ENCODE measurements at regions not wholly inside any gene's neighbourhood (a gene's known extent, or its start where the extent isn't known, plus 50 kb on each side); places are given as distances from the start of the nearest gene placed in this dataset.

DNA sequence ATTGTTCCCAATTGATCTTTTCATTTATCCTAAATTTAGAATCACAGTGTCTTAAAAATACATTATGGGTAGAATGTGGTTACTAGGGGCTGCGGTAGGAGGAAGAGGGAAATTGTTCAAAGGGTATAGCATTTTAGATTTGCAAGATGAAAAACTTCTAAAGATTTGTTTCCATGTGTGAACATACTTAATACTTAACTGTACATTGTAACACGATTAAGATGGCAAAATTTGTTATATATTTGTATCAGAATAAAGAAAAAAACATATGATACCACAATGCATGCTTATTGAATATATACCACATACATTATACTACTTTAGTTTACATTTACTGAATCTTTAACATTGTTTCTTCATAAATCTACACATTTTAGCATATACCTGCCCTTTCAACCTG lies 677.3 kb upstream of the PCDH20 start:
- DNase-seq = no peak

DNA sequence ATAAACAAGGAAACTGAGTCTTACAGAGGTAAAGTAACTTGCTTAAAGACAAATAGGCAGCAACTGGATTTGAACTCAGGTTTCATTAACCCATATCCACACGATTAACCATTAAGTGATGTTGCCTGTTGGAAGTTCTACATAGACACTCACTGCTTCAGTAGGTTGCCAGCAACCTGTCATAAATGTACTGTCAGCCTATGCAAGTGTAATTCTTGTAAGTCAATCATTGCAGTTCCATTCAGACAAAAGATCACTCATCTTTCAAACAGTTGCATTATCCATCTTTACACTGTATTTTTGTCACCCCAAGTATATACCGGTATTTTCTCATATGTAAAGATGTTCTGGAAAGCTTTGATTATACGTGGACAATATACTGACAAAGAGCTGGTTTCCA lies 676.9 kb upstream of the PCDH20 start:
- DNase-seq = no peak

DNA sequence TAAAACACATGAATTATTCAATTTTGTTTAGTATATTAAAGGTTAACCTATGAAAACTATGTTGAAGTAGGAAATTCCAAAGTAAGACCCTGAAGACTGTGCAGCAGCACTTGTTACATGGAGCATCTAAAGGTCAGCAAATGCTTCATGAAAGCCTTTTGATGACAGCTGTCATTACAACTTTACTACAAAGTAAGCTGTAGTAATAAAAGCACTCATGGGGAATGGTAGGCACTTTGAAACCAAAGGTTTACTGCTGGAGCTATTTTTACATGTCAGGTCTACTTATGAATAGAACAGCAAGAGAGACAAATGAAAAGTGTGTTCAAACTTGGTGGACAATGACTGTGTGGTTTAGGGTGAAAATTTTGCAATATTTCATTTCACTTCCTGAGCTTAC lies 672.5 kb upstream of the PCDH20 start:
- DNase-seq = no peak

DNA sequence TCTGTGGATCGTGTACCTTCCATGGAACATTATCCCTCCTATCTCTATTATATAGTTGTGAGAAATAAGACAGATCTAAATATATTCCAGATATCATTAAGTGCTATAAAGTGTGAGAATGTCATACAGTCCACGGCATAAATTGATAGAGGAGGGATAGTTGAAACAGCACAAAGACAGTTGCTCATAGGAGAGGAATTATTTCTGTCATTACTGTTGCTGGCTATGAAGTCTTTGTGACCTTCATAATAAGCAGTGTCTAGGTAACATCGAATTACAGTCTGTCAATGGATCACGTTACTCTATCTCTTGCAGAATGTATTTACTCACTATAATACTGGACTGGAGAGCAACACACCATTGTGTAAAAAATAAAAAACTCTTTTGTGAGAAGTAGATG lies 671.5 kb upstream of the PCDH20 start:
- DNase-seq = no peak

DNA sequence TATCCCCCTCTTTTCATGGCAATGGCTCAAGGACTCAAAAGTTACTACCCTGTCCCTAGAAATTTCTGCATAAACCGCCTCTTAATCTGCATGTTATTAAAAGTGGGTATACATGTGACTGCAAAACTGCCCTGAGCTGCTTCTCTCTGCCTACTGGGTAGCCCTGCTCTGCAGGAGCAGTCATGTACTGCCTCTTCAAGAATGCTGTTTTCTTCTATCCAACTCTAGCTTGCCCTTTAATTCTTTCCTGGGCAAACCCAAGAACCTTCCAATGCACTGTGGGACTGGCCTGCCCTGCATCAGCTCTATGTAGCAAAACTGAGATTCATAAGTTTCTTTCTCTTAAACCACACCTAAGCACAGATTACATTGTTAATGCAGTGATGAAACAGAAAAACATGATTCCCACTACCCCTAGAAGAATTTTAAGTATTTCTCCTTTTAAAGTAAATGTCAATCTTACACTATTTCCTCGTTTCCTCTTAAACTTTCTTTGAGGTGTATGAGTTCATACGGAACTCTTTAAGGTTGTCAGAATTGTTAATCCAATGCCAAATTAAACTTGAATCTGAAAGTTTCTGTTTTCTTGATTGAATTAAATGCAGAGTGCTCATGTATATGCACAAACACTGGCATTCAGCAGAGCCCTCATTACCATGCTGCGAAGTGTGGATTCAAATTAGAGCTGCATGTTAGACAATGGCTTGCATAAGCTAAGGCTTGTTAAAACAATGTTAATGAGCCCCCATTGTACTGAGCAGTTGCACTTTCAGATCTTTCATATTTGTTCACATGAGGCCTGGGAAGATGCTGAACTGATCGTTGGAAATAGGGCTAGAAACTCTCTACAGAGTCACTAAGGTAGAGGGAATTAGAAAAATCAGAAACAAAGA lies 669.9 kb upstream of the PCDH20 start:
- DNase-seq = no peak

DNA sequence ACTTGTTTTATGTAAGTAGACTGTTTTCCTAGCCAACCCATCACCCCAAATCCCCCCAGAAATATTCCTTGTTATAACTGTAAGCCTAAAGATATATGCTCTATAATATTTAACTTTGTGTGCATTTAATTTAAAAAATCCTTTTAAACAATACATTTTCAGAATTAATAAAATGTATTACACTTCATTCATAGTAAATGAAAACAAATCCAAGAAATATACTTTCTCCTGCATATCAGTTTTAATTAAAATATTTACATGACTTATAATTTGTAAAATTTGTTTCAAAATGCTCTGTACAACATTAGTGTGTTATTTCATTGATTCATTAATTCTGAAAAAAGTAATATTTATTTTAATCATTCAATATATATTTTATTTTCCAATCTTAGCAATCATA lies 669.1 kb upstream of the PCDH20 start:
- DNase-seq = no peak

DNA sequence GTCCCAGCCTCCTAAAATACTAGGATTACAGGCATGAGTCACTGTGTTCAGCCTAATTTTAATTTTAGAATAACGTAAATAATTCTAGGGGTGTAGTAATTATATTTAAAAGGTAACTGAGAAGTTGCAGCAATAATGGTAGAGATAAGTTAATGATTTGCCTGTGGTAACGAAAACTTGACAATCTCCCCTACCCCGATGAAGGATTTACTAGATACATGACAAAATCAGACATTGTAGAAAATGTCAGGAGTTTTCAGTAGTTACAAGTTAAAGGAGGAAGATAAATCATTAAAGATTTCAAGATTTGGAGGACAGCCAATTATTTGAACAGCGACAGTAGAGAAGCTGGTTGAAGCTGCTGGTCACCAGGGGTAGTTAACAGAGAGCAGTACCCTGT lies 652.2 kb upstream of the PCDH20 start:
- no peak for DNase-seq

DNA sequence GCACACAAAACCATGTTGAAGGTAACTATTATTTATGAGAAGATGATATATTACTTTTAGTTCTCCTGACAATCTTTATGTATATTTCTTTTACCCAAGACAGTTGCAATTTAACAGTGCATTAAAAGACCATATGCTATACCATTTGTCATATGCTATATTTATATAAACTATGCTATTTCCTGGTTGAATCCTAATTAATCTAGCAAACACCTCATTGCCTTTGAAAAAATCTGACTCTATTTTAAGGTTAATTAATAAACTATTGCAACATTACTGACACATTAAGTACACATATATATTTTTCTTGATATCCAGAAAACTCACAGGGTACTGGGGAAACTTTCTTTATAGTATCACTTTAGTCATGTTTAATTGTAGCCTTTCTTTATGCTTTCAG lies 649.4 kb upstream of the PCDH20 start:
- no peak for DNase-seq

DNA sequence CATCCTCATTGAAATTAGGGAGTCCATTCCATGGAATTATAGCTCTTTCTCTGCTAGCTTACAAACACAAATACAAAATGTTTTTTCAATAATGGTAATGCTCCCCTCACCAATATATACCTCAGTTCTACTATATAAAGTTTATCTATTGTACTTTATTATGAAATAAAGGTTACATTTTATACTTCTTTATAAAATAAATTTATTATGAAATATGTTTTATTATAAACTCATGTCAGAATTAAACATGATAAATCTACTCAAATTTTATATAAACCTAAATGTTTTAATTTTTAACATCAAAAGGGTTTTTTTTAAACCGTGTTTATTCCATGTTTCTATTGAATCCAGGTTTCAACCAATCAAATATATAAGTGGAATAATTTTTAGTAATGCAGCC lies 646.1 kb upstream of the PCDH20 start:
- no peak for DNase-seq

DNA sequence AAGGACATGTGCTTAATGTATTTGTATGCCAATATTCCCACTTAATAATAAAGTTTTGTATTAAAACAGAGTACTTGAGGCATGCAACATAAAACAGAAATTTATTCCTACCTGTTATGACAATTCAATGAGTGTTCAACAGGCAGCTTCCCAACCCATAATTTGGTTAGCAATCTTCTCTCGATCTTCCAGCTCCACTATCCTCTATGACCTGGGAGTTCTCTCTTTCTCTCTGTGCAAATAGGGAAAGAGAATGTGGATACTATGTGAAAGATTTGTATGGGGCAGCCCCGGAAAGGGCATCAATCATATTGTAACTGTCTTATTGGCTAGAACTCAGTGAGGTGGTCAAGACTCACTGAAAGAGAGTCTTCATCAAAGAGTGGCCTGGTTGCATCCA lies 644.9 kb upstream of the PCDH20 start:
- DNase-seq = no peak

DNA sequence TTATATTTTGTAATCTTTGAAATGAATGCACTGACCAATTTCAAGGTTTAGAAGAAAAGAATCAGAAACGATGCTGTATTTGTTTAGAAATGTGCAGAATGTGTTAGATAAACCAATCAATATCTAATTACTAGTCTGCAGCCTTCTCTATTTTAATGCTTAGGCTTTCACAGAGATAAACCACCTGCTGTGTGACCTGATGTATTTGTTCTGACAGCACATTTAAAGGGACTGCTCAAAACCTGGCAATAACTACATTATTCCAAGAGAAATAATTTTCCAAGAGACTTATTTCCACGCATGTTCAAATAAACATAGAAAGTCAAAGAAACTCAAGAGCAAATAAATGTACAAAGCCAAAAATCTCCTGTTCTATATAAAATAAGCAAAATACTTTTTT lies 641.6 kb upstream of the PCDH20 start:
- no peak for DNase-seq

DNA sequence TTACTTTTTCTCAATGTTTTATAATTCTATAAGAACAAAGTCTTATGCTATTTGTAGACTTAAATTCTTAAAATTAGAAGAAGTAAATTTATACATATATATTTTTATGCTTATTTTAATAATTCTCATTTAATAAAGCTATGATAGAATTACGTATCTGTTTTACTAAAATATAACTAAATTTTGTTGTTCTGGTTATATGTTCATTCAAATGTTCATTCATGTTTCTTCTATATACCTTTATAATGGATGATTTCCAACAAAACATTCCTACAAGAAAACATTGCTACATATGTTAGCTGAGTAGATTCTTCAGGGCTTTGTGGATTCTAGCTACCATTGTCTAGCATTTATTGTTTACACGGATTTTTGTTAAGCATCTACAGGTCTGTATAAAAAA lies 634.3 kb upstream of the PCDH20 start:
- no peak for DNase-seq

DNA sequence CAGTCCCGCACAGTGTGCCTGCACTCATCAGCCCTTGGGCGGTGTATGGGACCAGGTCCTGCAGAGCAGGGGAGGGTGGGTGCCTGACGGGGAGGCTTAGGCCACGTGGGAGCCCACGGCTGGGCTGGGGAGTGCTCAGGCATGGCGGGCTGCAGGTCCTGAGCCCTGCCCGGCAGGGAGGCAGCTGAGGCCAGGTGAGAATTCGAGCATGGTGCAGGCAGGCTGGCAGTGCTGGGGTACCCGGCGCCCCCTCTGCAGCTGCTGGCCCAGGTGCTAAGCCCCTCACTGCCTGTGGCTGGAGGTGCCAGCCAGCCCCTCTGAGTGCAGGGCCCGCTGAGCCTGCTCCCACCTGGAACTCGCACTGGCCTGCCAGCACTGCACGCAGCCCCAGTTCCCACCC lies 630.9 kb upstream of the PCDH20 start:
- no peak for DNase-seq

DNA sequence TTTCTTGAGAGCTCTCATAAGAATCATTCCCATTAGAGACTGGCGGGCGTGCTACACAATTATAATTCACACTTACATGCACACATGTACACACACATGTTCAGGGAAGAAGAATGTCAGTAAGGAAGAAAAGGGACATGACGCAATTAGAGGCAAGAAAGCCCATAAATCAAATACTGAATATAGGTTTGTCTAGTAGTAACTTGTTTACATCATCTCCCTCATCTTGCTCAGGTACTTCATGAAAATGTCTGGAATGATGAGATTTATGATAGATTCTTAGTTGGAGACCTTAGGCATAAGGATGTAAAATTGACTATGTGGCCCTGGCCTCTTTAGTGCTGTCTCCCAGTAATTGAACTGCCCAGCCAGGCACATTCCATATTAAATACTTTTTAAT lies 628.0 kb upstream of the PCDH20 start:
- DNase-seq = no peak

DNA sequence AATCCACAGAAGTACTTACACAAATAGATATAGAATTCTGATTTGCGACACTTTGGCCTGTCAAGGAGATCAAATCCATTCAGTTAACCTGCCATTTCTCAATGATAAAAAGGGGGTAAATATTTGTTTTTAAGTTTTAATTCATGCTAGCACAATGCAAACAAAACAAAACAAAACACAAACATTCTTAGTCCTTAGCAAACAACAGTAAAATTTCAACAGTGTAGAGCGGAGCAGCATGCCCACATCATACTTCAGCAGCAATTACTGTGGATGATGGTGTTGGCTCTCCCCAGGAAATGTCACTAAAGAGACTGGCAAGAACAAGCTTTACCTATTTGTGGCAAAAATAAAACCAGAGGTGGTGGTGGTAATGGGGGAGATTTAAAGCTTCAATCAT lies 625.2 kb upstream of the PCDH20 start:
- DNase-seq = no peak

DNA sequence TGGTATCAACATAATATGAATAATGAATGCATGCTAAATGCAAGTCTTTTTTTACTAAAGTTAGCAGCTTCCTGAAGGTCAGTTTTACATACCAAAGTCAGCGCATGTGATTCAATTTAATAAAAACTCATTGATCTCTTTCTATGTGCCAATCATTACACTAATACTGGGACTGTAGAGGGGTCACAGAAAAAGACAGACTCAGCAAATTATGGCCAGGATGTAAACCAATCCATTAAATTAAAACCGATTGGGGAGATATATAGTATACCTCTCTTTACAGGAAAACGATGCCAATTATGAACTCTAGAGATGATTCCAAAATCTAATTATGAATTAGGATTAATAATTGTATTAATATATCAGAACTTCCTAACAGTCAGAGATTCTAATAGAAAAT lies 624.4 kb upstream of the PCDH20 start:
- DNase-seq = no peak

DNA sequence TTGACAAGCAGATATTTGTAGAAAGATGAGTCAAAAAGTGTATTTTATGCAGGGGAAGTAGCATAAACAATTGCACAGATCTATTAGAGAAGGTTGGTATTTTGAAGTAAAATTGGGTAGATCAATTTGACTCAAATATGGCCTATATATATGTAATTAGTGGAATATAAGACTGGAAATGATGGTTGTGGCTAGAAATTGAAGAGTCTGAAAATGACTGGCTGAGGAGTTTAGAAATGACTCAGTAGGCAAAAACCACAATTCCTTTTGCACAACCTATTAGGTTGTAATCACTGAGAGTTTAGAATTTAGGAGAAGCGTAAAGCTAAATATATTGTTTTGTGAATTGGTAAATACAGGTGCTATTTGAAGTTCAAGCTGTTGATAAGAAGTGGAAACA lies 622.6 kb upstream of the PCDH20 start:
- no peak for DNase-seq

DNA sequence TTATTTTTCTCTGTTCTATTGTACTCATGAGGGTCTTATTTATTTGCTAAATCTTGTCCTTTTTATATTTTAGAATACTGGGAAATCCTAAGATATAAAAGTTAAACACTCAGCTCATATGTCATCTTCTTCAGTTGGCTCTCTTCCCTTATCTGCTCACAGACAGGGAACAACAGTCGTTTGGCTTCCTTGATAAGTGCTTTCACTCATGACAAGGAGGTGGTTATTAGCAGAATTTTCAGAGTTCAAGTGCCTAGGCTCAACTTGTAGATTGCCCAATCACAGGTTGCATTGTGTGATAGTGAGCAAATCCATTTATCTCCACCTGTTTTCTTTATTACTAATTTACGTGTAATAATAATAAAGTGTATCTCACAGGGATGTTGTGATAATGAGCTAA lies 620.3 kb upstream of the PCDH20 start:
- DNase-seq = no peak

DNA sequence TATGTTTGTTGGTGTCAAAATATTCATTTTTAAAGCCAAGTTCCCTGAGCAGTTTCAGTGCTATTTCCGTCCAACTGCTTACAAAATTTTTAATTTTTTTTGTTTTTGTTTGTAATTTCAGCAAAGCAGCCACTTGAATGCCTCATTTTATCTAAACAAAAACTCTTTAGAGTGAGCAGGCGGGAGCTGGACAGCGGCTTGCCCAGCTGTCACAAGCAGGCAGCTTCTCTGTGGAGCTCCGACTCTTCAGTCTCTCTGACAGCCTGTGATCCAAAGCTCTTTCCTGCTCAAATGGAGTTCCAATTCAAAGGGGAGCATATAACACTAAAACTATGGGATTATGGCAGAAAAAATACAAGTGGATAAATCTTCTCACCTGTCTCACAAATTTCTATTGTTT lies 618.3 kb upstream of the PCDH20 start:
- no peak for DNase-seq

DNA sequence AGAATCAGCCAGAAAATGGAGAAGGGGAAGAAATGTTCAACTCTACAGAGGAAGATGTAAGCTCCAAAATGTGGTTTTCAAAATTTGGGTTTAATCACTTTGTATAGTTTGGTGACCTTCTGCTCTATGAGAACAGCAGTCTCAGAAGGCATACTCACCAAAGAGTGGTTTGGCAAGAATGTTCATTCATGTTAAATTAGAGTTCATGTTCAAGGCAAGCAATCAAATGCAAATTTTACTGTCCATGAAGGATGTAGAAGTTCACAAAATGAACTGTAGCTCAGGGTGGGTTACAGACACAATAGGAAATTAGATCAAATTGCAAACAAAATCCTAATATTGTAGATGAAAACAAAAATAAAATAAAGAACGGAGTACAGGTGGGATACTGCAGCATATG lies 606.7 kb upstream of the PCDH20 start:
- no peak for DNase-seq

DNA sequence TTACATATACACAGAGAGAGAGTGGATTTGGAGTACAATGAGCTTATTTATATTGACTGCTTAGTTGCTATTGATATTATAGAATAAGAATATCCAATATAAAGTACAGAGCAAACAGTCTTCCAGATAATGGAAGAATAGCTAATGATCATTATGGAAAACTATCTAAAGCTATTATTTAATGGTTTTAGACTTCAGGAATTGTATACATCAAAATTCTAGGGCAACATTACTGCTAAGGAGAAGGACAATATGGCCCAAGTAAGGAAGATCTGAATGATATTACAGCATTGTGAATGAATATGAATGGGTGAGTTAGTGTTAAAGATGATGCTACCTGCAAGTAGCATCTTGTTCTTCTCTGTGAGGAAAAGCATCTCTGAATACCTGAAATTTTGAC lies 604.2 kb upstream of the PCDH20 start:
- DNase-seq = no peak

DNA sequence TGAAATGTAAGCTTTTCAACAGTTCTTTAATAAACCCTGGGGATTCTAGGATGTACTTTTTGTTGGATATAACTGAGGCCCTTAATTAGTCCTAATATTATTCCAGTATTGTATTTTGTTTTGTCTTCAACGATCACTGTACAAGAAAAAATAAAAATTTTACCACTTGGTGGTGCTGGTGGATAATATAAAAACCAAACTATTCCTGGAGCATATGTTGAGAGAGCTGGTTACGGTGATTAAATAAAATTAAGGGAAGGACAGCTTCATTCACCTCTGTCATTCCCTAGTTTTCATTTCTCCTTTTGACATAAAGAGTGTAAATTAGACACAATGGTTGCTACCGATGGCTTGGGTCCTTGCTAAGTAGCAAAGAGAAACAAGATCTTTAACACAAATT lies 598.6 kb upstream of the PCDH20 start:
- DNase-seq = no peak

DNA sequence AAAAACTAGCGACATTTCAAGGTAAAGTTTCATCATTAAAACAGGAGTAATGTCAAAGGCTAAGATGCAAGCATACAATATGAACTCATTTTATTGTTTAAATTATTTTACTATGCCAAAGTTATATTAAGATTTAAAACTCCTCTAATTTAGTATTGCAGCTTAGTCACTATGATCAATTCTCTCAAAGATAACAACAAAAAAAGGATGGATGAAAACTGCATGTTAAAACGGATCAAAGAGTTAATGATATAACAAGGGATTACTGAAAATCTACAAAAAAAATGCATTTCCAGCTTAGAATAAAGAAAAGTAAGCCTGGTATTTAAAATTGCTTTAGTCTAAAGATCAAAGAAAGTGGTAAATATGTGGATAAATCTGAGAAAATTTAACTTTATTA lies 587.8 kb upstream of the PCDH20 start:
- no peak for DNase-seq

DNA sequence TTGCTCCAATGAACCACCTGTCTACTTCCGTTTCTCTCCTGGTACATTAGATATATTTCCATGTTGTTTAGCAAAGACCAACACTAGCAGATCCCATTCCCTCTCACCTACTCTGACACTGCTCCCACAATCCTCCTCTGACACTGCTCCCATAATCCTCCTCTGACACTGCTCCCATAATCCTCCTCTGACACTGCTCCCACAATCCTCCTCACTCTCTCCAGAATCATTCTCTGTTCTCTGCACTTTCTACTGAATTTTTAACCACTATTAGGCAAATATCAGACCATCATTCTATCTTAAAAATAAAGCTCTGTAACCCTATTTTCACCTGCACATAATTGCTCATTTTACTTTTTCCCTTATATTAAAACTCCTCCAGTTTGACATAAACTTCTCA lies 578.5 kb upstream of the PCDH20 start:
- DNase-seq = no peak

DNA sequence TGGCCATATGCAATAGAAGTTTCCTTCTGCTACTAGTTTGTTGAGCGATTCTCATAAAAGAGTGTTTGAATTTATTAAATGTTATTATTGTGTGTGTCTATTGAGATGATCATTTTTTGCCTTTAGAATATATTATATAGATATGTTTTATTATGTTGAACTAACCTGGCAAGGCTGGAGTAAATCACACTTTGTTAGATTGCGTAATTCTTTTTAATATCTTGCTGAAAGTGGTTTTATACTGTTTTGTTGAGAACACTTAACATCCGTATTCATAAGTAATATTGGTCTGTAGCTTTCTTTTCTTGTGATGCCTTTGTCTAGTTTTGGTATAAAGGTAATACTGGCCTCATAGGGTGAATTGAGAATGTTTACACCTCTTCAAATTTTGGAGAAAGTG lies 574.3 kb upstream of the PCDH20 start:
- no peak for DNase-seq
